HK-2 (cell line): ENCODE measurements at regions not wholly inside any gene's neighbourhood (a gene's known extent, or its start where the extent isn't known, plus 50 kb on each side); places are given as distances from the start of the nearest gene placed in this dataset.

ENCODE experiments used
- DNase-seq: peaks from one replicate; pipeline ENCODE4 v3.0.0-alpha.2; 2018; ENCODE audit not compliant: unreplicated experiment

DNA sequence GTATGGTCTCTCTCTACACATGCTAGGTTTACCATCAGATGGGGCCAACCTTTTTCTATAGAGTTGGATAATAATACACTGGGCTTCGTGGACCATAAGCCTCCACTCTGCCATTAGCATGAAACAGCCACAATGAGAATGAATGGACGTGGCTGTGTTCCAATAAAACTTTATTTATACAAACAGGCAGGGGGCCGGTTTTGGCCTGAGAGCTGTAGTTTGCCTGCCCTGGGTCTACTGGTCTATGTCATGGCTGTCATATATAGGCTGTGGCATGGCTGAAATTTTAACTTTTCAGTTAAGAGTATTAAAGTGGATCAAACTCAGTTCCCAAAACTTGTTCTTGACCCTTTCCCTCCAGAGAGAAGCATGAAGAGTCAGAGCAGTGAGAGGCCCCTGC, 120.3 kb upstream of the MYL2 start:
- DNase-seq: no peak

DNA sequence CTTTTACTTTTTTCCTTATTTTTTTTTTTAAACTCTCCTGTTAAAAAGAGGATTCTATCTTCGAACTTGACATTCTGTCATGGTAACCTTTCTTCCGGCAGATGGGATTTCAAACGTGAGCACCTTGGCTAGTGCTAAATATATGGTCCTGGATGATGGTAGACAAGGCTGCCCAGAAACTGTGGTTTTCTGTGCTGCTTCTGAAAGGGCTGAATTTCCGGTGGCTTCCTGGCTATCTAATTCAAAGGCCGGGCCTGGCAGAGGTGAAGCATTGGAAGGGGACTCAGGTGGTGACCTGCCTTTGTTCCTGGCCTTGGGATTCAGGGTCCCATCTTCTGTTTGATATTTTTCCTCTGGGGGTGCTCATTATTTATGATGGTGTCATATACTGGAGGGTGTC, 118.6 kb upstream of the MYL2 start:
- DNase-seq: no peak

DNA sequence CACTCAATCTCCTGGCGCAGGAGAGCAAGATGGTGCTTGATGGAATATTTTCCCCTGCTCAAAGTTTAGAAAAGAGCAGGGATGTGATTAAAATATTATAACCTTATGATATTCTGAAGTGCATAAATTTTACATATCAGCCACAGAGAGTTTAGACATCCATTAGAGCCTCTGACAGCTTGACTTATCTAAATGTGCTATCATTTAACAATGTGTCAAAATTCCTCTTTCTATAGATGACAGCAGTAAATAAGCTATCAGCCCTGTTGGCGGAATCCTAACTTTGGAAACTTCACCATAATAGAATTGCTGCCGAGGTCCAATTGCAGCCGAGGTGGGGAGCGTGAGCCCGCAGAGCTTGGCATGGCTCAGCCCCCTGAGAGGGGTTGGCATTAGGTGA, 117.7 kb upstream of the MYL2 start:
- no peak for DNase-seq

DNA sequence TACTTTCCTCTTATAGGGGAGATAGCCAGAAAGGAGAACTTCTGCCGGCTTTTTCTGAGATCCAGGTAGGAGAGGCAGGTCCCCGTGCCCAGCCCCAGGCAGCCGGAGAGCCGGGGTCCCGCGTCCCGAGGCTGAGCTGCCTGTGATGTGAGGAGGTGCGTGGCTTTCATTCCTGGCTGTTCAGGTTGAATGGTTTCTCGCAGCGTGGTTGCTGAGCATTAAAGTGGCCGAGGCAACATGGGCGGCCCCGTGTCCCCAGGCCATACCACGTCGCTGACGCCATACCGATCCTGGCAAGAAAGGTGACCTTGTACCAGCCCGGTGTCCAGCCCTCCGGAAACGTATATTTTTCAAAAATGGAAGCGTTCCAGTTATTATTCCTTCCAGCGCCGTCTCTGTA, 116.7 kb upstream of the MYL2 start:
- no peak for DNase-seq

DNA sequence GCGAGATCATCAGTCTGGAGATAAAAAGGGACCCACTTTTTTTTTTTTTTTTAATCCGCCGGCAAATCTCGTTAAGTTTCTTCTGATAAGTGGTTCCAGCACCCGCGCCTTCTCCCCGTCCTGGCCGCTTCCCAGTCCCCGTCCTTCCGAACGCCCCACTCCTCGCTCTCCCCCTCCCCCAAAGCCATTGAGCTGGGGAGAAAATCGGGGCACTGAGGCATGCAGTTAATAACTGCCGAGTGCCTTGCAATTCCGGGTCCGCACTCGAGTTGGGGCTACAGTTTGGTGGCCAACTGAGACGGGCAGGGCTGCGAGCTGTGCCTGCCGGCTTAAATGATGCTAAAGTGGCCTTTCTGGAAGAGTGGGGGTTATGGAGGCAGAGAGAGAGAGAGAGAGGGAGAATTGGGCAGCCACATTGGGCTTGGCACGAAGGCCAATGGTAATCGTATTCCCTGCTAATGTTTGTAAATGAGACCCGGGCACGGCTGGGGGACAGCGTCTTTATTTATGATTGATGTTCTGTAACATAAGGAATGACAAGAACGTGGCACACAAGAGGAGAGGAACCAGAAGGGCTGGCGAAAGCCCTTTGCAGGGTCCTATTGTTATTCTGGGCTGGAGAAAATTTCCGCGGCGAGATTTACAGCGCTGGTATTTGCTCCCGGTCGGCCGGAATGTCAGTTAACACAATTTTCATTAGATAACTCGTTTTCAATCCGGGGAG, 115.4 kb upstream of the MYL2 start:
- no peak for DNase-seq

DNA sequence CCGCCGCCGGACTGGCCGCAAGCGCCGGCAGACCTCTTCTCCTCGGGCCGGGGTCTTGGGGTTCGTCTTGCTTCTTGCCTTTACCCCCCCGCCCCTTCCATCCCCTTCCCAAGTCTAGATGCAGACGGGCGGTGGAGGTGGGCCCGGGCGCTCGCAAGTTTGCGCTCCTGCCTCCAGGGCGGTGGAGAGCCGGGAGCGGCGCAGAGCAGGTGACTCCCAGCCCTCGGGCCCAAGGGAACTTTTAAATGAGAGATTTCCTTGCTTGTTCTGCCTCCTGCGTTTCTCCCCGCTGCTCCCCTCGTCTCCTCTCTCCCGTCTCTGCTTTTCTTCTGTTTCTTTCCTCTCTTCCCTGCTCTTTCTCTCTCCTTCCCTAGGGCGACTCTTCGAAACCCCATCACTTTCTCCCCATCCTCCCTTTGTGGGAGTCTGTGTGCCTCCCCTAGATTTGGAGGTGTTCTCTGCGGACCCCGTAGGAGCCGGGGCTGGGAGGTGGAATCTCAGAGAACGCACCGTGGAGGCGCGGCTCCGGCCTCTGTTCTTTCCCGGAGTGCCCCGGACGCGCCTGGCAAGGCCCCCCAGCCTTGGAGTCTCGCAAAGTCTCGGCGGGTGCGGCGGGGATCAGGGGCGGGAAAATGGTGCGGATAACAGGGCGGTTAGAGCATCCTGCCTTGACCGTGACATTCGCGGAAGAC, 114.7 kb upstream of the MYL2 start:
- no peak for DNase-seq

DNA sequence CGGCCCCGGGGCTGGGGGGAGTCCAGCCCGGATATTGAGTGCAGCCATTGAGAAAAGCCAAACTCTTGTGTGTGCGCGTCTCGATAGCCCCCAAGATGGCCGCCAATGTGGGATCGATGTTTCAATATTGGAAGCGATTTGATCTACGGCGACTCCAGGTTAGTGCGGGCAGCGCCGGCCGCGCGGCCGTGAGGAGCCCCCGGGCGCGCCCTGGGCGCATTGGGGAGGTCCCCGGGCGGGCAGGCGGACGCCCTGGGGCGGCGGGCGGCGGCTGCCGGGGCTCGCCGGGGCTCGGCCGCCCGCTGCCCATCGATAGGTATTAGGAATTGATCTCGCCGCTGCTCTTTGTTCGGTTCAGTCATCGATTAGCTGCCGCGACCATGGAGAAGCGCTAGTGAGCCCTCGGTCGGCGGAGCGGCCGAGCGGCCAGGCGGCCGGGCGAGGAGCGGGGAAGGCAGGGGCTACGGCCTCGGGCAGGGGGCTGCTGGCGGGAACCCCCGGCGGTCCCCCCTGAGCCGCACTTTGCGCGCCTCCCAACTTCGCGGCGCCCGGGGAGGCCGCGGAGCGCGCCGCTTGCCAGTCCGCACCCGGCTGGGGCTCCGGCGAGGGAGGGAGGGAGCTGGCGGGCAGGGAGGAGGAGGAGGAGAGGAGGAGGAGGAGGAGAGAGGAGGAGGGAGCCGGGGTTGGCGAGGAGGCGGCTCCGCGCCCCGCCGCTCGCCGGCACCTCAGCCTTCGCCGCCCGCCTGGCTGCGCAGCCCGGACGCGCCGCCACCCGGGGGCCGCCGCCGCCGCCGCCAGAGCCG, 113.9 kb upstream of the MYL2 start, which contains the start of gene CUX2:
CUX2 (plus strand) TSS at position 83 of the 803 bp plus-strand sequence.
- DNase-seq: no peak

DNA sequence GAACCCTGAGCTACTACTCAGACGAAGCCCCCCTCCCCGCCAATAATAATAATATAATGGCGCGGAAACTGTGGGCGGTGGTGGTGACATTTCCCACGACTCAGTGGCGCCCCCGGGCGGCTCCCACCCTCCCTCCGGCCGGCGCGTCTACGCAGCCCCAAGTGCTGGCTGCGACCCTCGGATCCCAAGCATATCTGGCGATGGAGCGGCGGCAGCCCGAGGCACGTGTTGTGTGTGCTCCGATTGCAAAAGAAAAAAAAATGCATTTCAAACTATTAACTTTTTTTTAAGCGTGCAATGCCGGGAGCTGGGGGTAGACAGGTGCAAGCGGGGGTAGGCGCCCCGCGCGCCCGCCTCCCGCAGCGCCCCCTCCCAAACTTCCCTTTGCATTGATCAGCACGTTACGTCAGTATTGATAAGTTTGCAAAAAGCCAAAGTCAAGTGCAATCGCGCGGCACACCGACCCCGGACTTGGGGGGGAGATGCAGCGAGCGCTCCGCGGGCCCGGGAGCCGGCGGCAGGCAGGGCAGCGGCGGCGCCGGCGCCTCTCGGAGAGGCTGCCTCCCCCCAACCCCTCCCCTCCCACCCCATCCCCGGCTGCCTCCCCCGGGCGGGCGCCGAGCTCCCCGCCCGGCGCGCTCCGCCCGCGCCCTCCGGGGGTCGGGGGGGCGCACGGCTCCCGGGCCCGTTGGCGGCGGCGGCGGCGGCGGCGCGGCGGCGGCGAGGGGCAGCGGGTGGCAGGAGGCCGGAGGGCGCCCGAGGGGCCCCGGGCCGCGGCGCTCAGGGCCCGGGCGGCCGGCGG, 113.1 kb upstream of the MYL2 start:
- no peak for DNase-seq

DNA sequence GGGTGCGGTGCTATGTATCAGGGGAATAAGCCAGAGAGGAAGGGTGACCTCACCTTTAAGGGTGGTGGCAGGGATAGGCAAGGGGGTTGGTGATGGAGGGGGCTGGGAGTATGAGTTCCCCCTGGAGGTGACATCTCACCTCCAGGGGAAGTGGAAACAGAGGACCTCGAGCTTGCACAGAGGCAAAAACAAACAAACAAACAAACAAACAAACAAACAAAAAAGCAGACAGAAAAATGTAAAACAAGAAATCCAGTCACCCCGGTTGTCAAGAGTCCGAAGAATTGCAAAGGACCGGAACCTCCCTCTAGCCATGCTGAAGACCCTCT, 112.2 kb upstream of the MYL2 start:
- DNase-seq: no peak

DNA sequence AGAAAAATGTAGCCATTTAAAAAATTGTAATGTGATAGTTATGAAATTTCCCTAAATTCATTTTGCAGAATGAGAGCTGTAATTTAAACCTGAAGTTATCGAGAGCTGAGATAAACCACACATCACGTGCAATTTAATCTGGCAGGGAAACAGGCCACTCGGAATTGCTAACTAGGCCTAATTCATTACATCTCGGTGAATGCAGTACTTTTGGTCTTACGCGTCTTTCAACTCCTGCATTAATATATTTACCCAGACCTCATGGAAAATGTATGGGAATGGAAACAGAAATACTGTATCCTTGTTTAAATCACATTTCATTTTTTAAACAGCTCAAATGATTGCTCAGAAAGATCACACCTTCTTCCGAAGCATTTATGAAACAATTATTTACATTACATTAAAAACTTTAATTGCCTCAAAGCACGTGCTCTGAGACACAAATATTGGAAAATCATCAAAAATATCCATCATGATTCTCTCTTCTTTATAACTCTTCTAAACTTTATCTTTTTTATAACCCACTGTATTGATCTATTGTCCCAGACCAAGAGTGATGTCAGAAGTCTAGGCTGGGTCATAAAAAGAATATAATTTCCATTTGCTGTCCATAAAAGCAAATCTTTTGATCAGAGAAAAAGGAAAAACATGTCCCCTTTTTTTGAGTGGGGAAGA, 111.7 kb upstream of the MYL2 start:
- DNase-seq: no peak

DNA sequence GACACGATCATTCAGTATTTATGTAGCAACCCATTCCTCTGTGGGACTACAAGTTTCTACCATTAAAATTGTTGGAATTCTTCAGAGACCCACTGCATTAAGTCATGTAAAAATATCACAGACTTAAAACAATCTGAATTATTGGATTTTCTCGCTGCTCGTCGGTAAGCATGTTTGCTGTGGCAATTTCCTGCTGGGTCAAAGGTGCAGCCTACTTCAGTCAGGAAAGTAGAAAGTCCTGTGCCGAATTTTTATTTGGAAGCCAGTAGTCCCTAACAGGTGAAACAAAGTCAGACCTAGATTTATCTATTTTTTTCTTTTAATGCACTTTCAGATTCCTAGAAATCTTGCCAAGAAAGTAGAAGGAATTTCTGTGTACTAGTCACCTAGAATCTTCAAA, 110.4 kb upstream of the MYL2 start:
- DNase-seq: no peak

DNA sequence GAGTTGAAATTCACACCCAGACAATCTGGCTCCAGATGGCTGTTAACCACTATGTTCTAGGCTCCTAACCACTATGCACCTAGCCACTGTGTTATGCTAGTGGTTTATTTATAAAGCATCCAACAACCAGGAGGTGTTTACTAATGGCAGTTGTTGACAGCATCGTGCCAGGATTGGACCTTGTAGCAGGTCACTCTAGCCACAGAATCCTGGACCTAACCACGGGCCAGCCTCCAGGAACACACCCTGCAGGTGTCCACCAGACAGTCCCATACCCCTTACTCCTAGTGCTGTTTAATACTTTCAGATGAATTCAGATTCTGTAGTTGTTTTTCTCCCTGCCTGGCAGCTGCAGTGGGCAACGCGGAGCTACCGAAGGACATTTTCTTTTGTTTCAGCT, 109.4 kb upstream of the MYL2 start:
- DNase-seq: no peak

DNA sequence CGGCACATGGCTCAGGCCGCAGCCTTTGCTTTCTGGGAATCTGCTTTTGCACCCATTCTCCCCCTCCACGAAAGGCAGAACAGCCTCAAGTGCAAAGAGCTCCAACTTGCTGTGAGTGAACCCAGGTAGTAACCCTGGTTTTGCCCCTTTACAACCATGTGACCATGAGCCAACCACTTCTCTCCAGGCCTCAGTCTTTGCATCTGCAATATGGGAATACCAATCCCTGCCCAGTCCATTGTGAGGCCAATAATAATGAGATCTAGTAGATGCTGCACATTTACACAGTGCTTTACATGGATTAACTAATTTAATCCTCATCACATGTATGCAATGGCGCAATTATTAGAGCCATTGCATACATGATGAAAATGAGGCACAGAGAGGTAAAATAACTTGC, 108.9 kb upstream of the MYL2 start:
- no peak for DNase-seq

DNA sequence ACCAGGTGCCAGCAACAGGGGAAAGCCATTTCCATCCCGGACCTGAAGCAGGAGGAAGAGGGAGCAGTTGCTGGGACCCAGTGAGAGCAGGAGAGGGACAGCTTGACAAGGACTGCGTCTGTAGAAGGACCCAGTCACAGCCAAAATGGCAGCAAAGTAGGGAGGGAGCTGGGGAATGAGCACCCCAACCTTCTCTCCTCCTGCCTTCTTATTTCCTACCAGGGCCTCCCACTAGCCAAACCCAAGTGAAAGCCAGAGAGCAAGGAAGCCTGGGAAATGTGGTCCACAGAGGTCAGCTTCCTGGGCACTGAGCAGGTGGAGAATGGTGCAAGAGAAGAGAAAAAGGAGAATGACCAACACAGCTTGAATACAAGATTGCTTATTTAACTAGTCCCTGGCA, 108.5 kb upstream of the MYL2 start:
- DNase-seq: no peak

DNA sequence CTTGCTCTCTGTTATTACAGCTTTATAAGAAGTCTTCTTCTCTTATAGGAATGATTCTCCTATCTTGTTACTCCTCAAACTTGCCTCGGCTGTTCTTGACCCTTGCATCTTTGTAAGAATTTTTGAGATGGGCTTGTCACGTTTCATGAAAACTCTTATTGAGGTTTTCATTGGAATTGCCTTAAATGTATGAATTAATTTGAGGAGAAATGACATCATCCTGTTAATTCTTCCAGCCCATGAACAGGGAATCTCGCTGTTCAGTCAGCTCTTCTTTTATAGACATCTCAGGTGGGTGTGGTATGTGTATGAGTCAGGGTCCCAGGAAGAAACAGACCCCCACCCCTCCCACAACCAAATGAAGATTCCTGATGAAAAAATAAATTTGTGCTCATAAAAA, 107.1 kb upstream of the MYL2 start:
- no peak for DNase-seq

DNA sequence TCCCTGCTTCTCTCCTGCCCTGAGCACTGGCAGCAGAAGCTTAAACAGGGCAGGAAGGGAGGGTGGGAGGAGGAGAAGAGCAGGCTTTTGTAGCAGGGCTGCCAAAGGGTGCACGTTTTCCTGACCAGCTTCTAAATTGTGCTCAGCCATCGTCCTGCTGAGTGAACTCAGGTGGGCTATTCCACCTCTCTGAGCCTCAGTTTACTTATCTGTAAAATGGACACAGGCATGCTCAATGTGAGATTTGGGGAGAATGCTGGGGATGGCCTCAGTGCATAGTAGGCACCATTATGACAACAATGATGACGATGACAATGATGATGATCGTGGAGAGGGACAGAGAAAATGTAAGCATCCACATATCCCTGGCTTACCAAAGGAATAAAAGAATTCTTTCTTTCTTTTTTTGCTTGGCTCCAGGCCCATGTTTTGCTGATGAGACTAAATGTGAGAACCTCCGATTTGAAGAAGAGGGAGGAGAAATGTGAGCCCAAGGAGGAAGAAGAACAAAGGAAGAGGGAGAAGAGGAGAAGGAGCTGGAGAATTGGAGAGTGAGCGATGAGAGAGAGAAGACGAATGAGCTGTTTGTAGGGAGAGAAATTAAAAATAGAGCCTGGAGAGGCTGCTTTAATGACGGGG, 105.5 kb upstream of the MYL2 start:
- DNase-seq: no peak

DNA sequence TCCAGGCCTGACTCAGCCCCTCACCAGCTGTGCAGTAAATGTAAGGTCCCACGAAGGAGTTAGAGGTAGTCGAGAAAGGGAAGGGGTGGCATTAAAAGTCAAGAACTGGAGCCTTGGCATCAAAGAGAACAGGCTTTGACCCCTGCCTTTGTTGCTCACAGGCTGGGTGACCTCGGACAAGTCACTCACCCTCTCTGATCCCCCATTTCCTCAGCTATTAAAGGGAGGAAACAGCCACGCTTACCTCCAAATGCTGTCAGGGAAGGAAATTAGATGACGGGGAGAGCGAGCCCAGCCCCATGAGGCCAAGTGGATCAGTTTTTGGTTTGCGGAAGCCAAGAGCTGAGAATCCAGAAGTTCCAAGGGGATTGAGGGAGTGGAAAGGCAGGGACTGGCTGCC, 104.9 kb upstream of the MYL2 start:
- DNase-seq: no peak

DNA sequence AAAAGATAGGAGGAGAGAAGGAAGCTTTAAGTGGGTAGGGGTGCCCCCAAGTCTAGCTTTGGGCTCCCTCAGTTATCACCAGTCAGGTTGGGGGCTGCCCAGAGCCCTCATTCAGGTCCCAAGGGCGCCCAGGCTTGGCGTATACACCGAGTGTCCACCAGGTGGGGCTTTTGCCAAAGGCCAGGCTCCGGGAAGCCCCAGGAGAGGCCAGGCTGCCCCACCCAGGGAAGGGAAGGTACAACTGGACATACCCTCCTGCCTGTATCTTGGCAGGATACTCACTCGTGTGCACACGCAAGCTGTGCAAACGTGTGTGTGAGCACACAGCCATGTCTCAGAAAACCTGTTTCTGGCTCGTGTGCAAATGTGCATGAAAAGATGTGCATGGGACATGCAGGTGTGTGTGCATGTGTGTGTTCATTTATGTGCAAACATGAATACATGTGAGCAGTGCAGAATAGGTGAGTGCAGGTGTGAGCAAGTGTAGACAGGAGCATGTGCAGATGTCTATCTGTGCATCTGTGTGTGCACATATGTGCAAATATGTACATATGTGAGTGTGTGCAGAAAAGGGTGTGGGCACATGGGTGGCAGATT, 103.9 kb upstream of the MYL2 start:
- DNase-seq: peak; percentile 58

DNA sequence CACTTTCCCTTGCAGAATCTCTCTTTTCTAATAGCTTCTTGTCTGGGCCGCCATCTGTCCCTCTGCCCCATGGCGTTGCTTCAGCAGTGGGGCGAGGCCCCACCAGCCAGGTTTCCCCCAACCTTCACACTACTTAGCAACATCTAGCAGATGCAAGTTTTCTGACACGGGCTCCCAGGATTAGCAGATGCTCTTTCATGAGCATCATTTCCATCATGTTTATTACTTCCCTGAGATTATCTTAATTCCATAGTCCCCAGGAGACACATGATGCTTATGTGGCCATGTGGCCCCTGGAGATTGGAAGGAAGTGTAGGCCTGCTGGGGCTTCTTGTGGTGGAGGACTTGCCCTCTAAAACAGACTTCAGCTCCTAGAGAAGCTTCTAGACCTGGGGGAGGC, 102.0 kb upstream of the MYL2 start:
- no peak for DNase-seq

DNA sequence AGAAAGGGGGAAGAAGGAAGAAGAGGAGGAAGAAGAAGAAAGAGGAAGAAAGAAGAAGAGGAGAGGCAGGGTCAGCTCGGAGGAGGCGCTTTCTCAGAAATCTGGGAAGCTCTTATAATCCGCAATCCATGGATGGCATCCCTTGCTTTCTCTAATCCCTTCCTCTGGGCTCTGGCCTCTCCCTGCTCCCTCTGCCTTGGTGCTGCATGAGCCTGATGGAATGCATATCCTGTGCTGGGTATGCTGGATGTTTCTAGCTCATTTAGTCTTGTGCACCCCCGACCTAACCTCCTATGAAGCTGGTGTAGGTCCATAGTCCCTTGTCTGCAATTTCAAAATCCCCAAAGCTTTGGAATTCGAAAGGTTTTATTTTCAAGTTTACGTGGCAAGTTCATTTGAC, 94.2 kb upstream of the MYL2 start:
- DNase-seq: no peak

DNA sequence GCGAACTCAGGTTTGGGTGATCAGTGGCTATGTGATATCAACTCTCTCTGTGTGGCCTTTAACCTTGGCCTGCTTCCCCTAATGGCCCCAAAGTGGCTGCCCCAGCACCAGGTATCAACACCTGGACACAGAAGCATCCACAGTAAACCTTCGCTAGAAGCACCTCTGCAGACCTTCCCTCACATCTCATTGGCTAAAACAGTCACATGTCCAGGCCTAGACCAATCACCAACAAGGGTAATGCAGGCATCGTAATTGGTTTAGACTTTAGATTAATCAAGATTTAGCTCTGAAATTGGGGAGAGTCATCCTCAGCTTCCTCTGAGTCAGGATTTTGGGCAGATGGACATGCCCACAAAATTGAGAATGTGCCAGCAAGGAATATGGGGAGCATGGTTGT, 92.5 kb upstream of the MYL2 start:
- no peak for DNase-seq
